ENCODE measurements at regions not wholly inside any gene's neighbourhood (a gene's known extent, or its start where the extent isn't known, plus 50 kb on each side); places are given as distances from the start of the nearest gene placed in this dataset.

DNA sequence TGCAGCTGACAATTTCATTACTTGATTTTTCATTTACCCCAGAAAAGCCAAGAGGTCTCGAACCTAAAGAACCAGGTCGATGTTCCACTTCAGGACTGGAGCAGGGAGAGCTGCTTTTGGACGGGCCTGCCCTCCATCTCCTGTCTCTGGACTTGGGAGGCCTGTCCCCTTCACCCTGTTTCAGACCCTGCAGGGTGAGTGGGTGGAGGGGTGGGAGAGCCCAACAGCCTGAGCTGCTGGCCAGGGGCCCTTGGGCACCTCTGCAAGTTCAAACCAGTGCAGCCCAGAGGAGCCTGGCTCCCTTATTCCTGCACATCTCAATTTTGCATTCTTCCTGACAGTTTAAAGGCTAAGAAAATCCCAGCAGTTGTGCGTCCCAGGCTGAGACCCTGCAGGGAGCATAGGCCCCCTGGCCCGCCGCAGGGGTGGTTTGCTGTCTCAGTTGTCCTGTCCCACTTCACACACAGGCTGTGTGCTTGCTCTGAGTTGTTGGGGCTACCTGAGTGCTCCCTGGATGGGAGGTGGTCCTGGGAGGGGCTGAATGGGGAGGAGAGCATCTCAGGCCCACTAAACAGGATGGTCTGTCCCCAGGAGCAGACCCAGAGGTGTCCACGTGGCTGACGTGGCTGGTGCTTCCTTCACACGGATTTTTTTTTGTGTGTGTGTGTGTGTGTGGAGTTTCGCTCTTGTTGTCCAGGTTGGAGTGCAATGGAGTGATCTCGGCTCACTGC is 443.7 kb downstream of the PTPRU start:
- TF ChIP-seq, protein P1, sequence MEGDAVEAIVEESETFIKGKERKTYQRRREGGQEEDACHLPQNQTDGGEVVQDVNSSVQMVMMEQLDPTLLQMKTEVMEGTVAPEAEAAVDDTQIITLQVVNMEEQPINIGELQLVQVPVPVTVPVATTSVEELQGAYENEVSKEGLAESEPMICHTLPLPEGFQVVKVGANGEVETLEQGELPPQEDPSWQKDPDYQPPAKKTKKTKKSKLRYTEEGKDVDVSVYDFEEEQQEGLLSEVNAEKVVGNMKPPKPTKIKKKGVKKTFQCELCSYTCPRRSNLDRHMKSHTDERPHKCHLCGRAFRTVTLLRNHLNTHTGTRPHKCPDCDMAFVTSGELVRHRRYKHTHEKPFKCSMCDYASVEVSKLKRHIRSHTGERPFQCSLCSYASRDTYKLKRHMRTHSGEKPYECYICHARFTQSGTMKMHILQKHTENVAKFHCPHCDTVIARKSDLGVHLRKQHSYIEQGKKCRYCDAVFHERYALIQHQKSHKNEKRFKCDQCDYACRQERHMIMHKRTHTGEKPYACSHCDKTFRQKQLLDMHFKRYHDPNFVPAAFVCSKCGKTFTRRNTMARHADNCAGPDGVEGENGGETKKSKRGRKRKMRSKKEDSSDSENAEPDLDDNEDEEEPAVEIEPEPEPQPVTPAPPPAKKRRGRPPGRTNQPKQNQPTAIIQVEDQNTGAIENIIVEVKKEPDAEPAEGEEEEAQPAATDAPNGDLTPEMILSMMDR (IDR thresholded peaks at IDR 0.05; ENCODE audit: low read depth, low read length, missing input control) = no peak
- no peak for TF ChIP-seq NR2F2 (IDR thresholded peaks at IDR 0.05)
- no peak for TF ChIP-seq JUND (IDR thresholded peaks at IDR 0.05)
- TF ChIP-seq SP1 (IDR thresholded peaks at IDR 0.05) = no peak
- TF ChIP-seq, protein P2, sequence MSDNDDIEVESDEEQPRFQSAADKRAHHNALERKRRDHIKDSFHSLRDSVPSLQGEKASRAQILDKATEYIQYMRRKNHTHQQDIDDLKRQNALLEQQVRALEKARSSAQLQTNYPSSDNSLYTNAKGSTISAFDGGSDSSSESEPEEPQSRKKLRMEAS (IDR thresholded peaks at IDR 0.05) = no peak
- TF ChIP-seq TAF1 (conservative IDR thresholded peaks at IDR 0.05) = no peak
- TF ChIP-seq, protein P3, sequence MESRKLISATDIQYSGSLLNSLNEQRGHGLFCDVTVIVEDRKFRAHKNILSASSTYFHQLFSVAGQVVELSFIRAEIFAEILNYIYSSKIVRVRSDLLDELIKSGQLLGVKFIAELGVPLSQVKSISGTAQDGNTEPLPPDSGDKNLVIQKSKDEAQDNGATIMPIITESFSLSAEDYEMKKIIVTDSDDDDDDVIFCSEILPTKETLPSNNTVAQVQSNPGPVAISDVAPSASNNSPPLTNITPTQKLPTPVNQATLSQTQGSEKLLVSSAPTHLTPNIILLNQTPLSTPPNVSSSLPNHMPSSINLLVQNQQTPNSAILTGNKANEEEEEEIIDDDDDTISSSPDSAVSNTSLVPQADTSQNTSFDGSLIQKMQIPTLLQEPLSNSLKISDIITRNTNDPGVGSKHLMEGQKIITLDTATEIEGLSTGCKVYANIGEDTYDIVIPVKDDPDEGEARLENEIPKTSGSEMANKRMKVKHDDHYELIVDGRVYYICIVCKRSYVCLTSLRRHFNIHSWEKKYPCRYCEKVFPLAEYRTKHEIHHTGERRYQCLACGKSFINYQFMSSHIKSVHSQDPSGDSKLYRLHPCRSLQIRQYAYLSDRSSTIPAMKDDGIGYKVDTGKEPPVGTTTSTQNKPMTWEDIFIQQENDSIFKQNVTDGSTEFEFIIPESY (IDR thresholded peaks at IDR 0.05) = no peak
- TF ChIP-seq RAD21 (IDR thresholded peaks at IDR 0.05) = no peak
- TF ChIP-seq, protein P4, sequence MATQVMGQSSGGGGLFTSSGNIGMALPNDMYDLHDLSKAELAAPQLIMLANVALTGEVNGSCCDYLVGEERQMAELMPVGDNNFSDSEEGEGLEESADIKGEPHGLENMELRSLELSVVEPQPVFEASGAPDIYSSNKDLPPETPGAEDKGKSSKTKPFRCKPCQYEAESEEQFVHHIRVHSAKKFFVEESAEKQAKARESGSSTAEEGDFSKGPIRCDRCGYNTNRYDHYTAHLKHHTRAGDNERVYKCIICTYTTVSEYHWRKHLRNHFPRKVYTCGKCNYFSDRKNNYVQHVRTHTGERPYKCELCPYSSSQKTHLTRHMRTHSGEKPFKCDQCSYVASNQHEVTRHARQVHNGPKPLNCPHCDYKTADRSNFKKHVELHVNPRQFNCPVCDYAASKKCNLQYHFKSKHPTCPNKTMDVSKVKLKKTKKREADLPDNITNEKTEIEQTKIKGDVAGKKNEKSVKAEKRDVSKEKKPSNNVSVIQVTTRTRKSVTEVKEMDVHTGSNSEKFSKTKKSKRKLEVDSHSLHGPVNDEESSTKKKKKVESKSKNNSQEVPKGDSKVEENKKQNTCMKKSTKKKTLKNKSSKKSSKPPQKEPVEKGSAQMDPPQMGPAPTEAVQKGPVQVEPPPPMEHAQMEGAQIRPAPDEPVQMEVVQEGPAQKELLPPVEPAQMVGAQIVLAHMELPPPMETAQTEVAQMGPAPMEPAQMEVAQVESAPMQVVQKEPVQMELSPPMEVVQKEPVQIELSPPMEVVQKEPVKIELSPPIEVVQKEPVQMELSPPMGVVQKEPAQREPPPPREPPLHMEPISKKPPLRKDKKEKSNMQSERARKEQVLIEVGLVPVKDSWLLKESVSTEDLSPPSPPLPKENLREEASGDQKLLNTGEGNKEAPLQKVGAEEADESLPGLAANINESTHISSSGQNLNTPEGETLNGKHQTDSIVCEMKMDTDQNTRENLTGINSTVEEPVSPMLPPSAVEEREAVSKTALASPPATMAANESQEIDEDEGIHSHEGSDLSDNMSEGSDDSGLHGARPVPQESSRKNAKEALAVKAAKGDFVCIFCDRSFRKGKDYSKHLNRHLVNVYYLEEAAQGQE (IDR thresholded peaks at IDR 0.05) = no peak
- no peak for TF ChIP-seq YY1 (IDR thresholded peaks at IDR 0.05)
- TF ChIP-seq FOXA1 (IDR thresholded peaks at IDR 0.05) = no peak
